Chondrocyte (in vitro differentiated cells): ENCODE measurements at regions not wholly inside any gene's neighbourhood (a gene's known extent, or its start where the extent isn't known, plus 50 kb on each side); places are given as distances from the start of the nearest gene placed in this dataset.

Experiments
- DNase-seq: peaks from one replicate; pipeline ENCODE4 v3.0.0; 2021; ENCODE audit warnings: mixed read lengths, low spot score
- H3K27ac Mint-ChIP-seq: one replicate; pipeline ENCODE4 v1.8.0; 2021; ENCODE audit warnings: mild to moderate bottlenecking, moderate library complexity, mixed read lengths; ENCODE audit not compliant: unreplicated experiment
- H3K27me3 Mint-ChIP-seq: 2 replicates; pipeline ENCODE4 v1.8.0; 2021; ENCODE audit warnings: low read depth, mixed read lengths
- H3K36me3 Mint-ChIP-seq: 2 replicates; pipeline ENCODE4 v1.8.0; 2021; ENCODE audit warnings: low read depth, mixed read lengths
- H3K4me1 Mint-ChIP-seq: 2 replicates; pipeline ENCODE4 v1.8.0; 2021; ENCODE audit warnings: low read depth, mild to moderate bottlenecking, mixed read lengths
- H3K4me3 Mint-ChIP-seq: one replicate; pipeline ENCODE4 v1.8.0; 2021; ENCODE audit warnings: mild to moderate bottlenecking, moderate library complexity, mixed read lengths; ENCODE audit not compliant: unreplicated experiment
- H3K9me3 Mint-ChIP-seq: 2 replicates; pipeline ENCODE4 v1.8.0; 2021; ENCODE audit warnings: low read depth, mixed read lengths
- TF ChIP-seq, protein P1 (sequence below): fragments of 200-600 bp; sonication (generic); IDR thresholded peaks from 2 replicates; pipeline ENCODE4 v1.5.0; 2021; ENCODE audit warnings: antibody characterized with exemption, mild to moderate bottlenecking, moderate library complexity

DNA sequence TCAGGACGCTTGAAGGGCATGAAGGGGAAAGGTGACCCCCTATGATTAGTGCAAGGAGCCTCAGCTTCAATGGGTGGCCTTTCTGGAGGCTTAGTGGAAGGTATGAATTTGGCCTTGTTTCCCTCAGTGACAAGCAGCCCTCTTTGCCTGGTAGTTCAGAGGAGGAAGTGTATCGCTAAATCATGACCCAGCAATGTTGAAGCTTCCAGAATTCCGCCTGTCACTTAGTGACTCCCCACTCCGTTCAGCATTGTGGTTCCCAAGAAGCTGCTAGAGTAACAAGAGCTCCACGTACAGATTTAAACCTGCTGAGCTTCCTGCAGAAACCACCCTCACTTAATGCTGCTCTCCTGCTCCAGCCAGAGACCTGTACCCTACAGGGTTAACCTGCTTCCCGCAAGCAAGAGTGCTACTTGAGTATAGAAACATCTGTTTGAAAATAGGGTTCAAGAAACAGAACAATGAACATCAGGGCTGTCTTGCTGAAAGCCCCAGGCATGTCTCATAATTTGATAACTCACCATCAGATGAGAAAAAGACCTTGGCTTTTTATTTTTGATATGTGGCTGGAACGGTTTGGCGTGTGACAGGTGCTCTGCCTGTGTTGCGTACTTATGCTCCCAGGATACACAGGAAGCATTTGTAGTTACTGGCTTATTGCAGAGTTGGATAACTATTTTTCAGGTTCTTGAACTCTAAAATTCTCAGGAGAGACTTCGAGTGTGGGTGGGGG, 105.2 kb downstream of the UCHL1 start:
- Mint-ChIP-seq H3K36me3 (no peaks in the 10 kb centered on the region), H3K4me3 (peak overlapping the region; percentile 71), H3K4me1 (peaks cover 24% of the 10 kb centered on the region), H3K27ac (no peak overlapping the region), H3K9me3 (no peaks in the 10 kb centered on the region), H3K27me3 (peaks cover 16% of the 10 kb centered on the region)
- DNase-seq, result no peak
- TF ChIP-seq, protein P1, sequence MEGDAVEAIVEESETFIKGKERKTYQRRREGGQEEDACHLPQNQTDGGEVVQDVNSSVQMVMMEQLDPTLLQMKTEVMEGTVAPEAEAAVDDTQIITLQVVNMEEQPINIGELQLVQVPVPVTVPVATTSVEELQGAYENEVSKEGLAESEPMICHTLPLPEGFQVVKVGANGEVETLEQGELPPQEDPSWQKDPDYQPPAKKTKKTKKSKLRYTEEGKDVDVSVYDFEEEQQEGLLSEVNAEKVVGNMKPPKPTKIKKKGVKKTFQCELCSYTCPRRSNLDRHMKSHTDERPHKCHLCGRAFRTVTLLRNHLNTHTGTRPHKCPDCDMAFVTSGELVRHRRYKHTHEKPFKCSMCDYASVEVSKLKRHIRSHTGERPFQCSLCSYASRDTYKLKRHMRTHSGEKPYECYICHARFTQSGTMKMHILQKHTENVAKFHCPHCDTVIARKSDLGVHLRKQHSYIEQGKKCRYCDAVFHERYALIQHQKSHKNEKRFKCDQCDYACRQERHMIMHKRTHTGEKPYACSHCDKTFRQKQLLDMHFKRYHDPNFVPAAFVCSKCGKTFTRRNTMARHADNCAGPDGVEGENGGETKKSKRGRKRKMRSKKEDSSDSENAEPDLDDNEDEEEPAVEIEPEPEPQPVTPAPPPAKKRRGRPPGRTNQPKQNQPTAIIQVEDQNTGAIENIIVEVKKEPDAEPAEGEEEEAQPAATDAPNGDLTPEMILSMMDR, result no peak

DNA sequence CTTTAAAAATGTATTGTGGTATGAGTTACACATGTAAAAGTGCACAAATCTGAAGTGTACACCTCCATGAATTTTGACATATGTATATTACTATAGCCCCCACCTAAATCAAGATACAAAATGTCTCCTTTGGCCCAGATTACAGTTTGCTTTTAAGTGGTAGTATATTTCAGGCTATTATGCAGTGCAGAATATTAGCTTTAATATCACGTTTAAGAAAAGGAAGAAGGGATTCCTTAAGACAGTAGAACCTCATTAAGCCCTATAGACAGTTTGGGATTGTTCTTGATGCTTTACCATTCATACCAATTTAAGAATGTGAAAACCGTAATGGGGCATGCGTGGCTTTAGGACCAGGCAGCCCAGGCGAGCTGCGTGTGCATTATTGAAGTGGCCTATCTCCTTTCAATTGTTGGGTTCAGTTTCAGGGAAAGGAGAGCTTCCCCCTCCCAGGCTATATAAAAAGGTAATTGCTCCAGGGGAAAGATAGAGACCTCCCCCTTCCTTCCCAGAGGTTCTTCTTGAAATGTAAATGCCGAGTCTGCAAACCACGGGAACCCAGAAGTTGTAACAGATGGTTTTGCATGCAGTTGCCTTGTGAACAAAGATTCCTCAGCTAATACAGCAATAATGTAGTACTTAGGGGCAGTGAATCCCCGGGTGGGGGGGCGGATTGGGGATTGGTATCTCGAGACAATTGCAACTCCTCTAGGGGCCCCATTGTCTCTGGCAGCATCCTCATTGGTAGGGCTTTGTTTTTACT, 106.1 kb downstream of the UCHL1 start:
- H3K9me3 Mint-ChIP-seq, result no peaks in the 10 kb centered on the region
- peaks cover 24% of the 10 kb centered on the region for H3K4me1 Mint-ChIP-seq
- TF ChIP-seq, protein P1, result no peak
- no peak for DNase-seq
- H3K27me3 Mint-ChIP-seq, result peaks cover 16% of the 10 kb centered on the region
- H3K36me3 Mint-ChIP-seq, result no peaks in the 10 kb centered on the region
- no peak overlapping the region for H3K4me3 Mint-ChIP-seq
- H3K27ac Mint-ChIP-seq, result no peak overlapping the region

DNA sequence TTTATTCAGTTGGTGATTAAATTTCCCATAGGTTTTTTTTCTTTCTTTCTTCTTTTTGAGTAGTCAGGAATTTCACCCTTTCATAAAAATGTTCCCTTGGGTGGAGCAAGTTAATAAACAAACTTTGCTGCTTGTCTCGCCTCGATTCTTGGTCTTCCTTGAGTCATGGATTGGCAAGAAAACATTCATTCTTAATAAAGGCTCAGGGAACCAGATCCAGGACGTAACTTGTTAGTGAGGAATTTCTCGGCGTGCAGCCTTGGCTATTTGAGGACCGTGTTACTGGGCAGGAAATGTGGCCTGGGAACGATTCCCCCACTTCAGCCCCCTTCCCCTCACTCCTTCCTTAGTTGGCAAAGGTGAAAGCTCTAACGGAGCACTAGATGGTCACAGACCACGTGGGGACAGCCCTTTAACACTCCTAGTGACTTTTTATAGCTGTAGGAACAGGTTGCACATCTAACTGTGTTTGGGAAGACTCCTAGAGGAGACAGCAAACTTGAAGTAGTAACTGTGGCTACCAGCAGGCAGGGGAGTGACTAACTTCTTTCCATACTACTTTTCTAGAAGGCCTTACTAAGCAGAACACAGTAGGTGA, 106.8 kb downstream of the UCHL1 start:
- Mint-ChIP-seq H3K9me3 (no peaks in the 10 kb centered on the region), H3K36me3 (no peaks in the 10 kb centered on the region), H3K27ac (peak overlapping the region; percentile 25), H3K4me1 (peaks cover 24% of the 10 kb centered on the region), H3K4me3 (no peak overlapping the region), H3K27me3 (peaks cover 16% of the 10 kb centered on the region)
- TF ChIP-seq, protein P1, result no peak
- no peak for DNase-seq

DNA sequence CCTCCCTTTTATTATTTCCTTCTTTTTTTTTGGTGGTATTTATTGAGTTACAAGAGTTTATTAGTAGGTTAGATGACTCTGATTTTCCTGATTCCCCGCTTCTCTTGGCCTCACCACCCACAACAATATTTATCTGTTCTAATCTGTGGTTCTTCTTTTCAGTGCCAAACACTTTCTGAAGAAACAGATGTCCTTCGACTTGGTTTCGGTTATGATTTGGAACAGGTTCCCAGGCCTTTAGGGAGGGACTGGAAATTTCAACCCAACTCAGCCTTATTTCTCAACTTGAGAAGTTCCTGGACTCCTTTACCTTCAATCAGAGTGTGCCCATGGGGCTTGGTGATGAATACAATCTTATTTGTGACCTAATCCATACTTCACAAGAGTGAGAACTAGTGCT, 108.1 kb downstream of the UCHL1 start:
- H3K4me1 Mint-ChIP-seq, result peaks cover 29% of the 10 kb centered on the region
- H3K27ac Mint-ChIP-seq, result no peak overlapping the region

DNA sequence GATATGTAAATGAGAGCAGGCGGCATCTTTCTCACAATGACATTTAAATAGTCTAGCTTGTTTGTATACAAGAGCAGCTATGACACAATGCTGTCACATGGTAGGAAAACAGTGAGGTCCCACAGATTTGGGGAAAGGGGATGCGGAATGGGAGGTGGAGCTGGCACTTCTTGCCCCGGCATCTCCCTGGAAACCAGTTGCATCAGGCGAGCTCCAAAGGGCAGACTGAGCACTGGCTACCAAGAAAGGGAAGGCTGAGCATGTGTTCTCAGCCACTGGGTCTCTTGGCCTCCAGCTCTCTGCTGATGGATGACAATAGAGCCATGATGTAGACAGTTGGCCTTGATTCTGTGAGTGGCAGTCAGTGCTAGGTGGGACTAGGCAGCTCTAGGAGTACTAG, 109.0 kb downstream of the UCHL1 start:
- Mint-ChIP-seq H3K4me1 (peaks cover 29% of the 10 kb centered on the region), H3K27me3 (peaks cover 20% of the 10 kb centered on the region), H3K4me3 (no peak overlapping the region), H3K27ac (no peak overlapping the region), H3K36me3 (no peaks in the 10 kb centered on the region), H3K9me3 (no peaks in the 10 kb centered on the region)
- TF ChIP-seq, protein P1, result no peak
- DNase-seq, result no peak

More for the DNA sequence above, 108.1 kb downstream of the UCHL1 start:
- TF ChIP-seq, protein P1, result no peak
- no peak for DNase-seq
- Mint-ChIP-seq H3K36me3 (no peaks in the 10 kb centered on the region), H3K4me3 (no peak overlapping the region), H3K27me3 (peaks cover 20% of the 10 kb centered on the region), H3K9me3 (no peaks in the 10 kb centered on the region)
